ENCODE measurements at regions not wholly inside any gene's neighbourhood (a gene's known extent, or its start where the extent isn't known, plus 50 kb on each side); places are given as distances from the start of the nearest gene placed in this dataset.

DNA sequence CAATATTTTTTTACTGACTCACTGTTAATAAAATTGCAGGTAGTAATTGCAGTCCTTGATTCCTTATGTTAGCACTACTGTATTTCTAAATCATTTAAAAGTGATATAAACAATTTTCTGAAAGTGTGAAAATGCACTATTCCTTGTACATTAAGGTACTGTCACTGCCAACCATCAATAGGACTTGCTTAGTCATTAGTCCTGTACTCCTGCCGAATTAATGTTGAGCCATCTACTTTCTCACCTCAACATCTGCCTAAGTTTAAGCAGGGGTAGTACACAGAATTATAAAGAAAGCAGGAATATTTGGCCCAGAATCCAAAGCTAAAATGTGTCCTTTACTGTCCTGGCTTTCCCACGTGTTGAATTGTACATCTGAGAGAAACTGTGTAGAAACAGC lies 87.0 kb upstream of the TRPC3 start:
- no peak overlapping the region for H3K4me3 ChIP-seq (ENCODE audit: low read depth, low read length)
- TF ChIP-seq CTCF (IDR thresholded peaks at IDR 0.05; ENCODE audit: borderline replicate concordance, insufficient read depth, low read depth, low read length): no peak

DNA sequence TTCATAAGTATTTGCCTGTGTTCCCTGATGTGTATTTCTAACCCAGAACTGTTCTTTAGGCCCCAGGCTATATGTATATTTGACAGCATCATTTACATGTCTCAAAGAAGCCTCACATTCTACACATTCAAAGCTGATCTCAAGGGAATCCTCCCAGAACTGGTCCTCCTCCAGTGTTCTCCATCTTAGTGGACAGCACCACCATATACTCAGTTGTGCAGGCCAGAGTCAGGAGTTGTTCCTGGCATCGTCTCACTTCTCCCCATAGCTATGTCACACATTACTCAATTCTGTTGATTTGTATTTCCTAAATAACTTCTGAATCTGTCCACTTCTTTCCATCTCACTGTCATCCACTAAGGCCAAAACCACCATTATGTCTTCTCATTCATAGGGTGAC lies 82.8 kb upstream of the TRPC3 start:
- TF ChIP-seq CTCF (IDR thresholded peaks at IDR 0.05; ENCODE audit: borderline replicate concordance, insufficient read depth, low read depth, low read length): no peak
- no peak overlapping the region for H3K4me3 ChIP-seq (ENCODE audit: low read depth, low read length)

GRCh38 chr4:122027203-122027602 lies 75.3 kb upstream of the TRPC3 start:
- H3K4me3 ChIP-seq (ENCODE audit: low read depth, low read length): no peak overlapping the region
- TF ChIP-seq CTCF (IDR thresholded peaks at IDR 0.05; ENCODE audit: borderline replicate concordance, insufficient read depth, low read depth, low read length): no peak

- H3K4me3 ChIP-seq (ENCODE audit: low read depth, low read length): no peak overlapping the region
- TF ChIP-seq CTCF (IDR thresholded peaks at IDR 0.05; ENCODE audit: borderline replicate concordance, insufficient read depth, low read depth, low read length): no peak
These were observed 65.4 kb upstream of the TRPC3 start for GRCh38 chr4:122017296-122017695.

DNA sequence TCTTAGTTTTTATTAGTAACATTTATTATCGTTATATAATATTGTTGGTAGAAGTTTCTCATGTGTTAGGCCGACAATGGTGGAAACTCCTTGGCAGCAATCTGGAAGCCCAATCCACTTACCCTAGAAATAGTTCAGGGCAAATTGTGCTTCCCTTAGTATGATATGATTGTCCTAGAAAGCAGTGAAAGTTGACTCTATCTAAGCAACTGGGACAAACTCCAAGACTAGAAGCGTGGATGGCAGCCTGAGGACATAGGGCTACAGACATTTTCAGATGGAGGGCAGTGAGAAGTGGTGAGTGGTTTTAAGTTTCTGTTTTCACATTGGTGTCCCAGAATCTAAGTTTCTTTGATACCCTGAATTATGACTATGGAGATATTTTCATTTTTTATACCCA lies 63.3 kb upstream of the TRPC3 start:
- no peak for TF ChIP-seq CTCF (IDR thresholded peaks at IDR 0.05; ENCODE audit: borderline replicate concordance, insufficient read depth, low read depth, low read length)
- no peak overlapping the region for H3K4me3 ChIP-seq (ENCODE audit: low read depth, low read length)

GRCh38 chr4:122012735-122013134 lies 60.9 kb upstream of the TRPC3 start:
- no peak for TF ChIP-seq CTCF (IDR thresholded peaks at IDR 0.05; ENCODE audit: borderline replicate concordance, insufficient read depth, low read depth, low read length)
- H3K4me3 ChIP-seq (ENCODE audit: low read depth, low read length): no peak overlapping the region

DNA sequence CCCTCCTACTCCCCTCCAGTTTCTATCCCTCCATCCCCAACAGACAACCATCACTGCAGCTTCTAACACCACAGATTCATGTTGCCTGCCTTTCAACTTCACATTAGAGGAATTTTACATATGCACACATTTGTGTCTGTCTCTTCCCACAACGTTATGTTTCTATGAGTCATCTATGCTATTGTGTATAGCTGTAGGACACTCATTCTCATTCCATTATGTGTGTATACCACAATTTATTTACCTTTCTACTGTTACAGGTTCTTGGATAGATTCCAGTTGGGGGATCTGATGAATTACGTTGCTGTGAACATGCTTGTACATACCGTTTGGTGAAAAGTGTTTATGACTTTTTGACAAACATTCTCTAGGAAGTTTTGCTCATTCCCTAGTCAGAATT lies 58.8 kb upstream of the TRPC3 start:
- no peak for TF ChIP-seq CTCF (IDR thresholded peaks at IDR 0.05; ENCODE audit: borderline replicate concordance, insufficient read depth, low read depth, low read length)
- H3K4me3 ChIP-seq (ENCODE audit: low read depth, low read length): no peak overlapping the region
